Panc1 (cell line): ENCODE measurements at regions not wholly inside any gene's neighbourhood (a gene's known extent, or its start where the extent isn't known, plus 50 kb on each side); places are given as distances from the start of the nearest gene placed in this dataset.

ENCODE experiments used
- TCF7L2 ChIP-seq: IDR thresholded peaks from 2 replicates; pipeline ENCODE4 v1.6.1; 2011; ENCODE audit warnings: mild to moderate bottlenecking, low read depth, low read length, inconsistent platforms
- TF ChIP-seq, protein P1 (sequence below): fragments of 450-650 bp; IDR thresholded peaks from 2 replicates; pipeline ENCODE4 v1.5.1; 2017; ENCODE audit warnings: mild to moderate bottlenecking

DNA sequence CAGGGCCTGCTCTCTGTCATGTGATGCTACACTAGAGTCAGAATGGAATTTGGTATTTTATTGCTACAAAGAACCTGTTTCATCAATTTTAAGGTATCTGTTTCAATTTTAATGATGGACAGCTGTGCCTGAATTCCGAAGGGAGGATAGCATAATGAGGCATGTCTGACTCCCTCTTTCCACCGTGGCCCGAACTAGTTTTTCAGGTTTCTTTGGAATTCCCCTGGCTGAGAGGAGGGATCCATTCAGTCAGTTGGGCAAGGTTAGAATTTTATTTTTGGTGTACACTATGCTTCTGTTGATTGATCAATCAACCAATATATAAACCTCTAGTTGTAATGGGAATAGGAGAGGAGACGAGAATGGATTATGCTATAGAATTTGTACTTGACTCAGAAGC lies 761.8 kb downstream of the FAM133A start:
- TF ChIP-seq, protein P1, sequence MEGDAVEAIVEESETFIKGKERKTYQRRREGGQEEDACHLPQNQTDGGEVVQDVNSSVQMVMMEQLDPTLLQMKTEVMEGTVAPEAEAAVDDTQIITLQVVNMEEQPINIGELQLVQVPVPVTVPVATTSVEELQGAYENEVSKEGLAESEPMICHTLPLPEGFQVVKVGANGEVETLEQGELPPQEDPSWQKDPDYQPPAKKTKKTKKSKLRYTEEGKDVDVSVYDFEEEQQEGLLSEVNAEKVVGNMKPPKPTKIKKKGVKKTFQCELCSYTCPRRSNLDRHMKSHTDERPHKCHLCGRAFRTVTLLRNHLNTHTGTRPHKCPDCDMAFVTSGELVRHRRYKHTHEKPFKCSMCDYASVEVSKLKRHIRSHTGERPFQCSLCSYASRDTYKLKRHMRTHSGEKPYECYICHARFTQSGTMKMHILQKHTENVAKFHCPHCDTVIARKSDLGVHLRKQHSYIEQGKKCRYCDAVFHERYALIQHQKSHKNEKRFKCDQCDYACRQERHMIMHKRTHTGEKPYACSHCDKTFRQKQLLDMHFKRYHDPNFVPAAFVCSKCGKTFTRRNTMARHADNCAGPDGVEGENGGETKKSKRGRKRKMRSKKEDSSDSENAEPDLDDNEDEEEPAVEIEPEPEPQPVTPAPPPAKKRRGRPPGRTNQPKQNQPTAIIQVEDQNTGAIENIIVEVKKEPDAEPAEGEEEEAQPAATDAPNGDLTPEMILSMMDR = no peak
- TF ChIP-seq TCF7L2 = no peak
